Common myeloid progenitor, CD34-positive (primary cell): ENCODE measurements at regions not wholly inside any gene's neighbourhood (a gene's known extent, or its start where the extent isn't known, plus 50 kb on each side); places are given as distances from the start of the nearest gene placed in this dataset.

Experiments used
- CTCF ChIA-PET: fragments of 350-600 bp; sonication (Branson Sonifier 250); formaldehyde crosslinking; loops from one replicate; lab custom pipeline; 2021; ENCODE audit warnings: antibody characterized with exemption; lab: Charles Lee
- POLR2A ChIA-PET: fragments of 350-600 bp; sonication (Branson Sonifier 250); formaldehyde crosslinking; loops from one replicate; lab custom pipeline; 2021; ENCODE audit warnings: antibody characterized with exemption; lab: Charles Lee
- DNase-seq, 3 donors: peaks; one replicate each; pipeline versions ENCODE4 v3.0.0 to v3.0.0-alpha.2; 2013
- H3K27ac ChIP-seq, 2 experiments: 1 replicate in 1 of 2; 2 replicates in 1 of 2; pipeline ENCODE4 v1.7.0; 2013; ENCODE audit warnings: inconsistent platforms in 2 of 2, low read length in 2 of 2, mild to moderate bottlenecking in 2 of 2, low read depth in 1 of 2, moderate library complexity in 1 of 2; ENCODE audit not compliant: severe bottlenecking in 2 of 2, insufficient read depth in 1 of 2, poor library complexity in 1 of 2
- H3K27me3 ChIP-seq, 5 experiments: replicated peaks in 2 of 5; 1 replicate in 3 of 5; 2 replicates in 2 of 5; pipeline versions ENCODE4 v1.6.1 to v1.7.0; 2013; ENCODE audit warnings: low read length in 4 of 5, mild to moderate bottlenecking in 2 of 5, moderate library complexity in 2 of 5, inconsistent platforms in 1 of 5; ENCODE audit not compliant: insufficient read depth in 5 of 5, control insufficient read depth in 4 of 5
- H3K36me3 ChIP-seq, 4 experiments: 1 replicate in 2 of 4; 2 replicates in 2 of 4; pipeline versions ENCODE4 v1.6.1 to v1.7.0; 2013; ENCODE audit warnings: low read length in 3 of 4, control low read depth in 1 of 4, mild to moderate bottlenecking in 1 of 4; ENCODE audit not compliant: control insufficient read depth in 4 of 4, insufficient read depth in 4 of 4
- H3K4me1 ChIP-seq, 4 experiments: 1 replicate in 3 of 4; 2 replicates in 1 of 4; pipeline versions ENCODE4 v1.6.1 to v1.7.1; 2013; ENCODE audit warnings: low read length in 3 of 4, mild to moderate bottlenecking in 3 of 4, control low read depth in 1 of 4, inconsistent platforms in 1 of 4, moderate library complexity in 1 of 4; ENCODE audit not compliant: control insufficient read depth in 4 of 4, insufficient read depth in 4 of 4; ENCODE audit errors: control extremely low read depth in 1 of 4
- H3K4me3 ChIP-seq, 7 experiments: 1 replicate in 4 of 7; 2 replicates in 3 of 7; pipeline versions ENCODE4 v1.5.1 to v1.7.0; 2013; ENCODE audit warnings: mild to moderate bottlenecking in 7 of 7, low read length in 6 of 7, moderate library complexity in 6 of 7, inconsistent platforms in 2 of 7, low read depth in 2 of 7, control low read depth in 1 of 7; ENCODE audit not compliant: insufficient read depth in 4 of 7, control insufficient read depth in 1 of 7; ENCODE audit errors: extremely low read depth in 1 of 7
- H3K9me3 ChIP-seq, 5 experiments: 1 replicate in 4 of 5; 2 replicates in 1 of 5; pipeline versions ENCODE4 v1.6.1 to v1.7.1; 2013; ENCODE audit warnings: low read length in 4 of 5, mild to moderate bottlenecking in 2 of 5, inconsistent platforms in 1 of 5, low read depth in 1 of 5, moderate library complexity in 1 of 5; ENCODE audit not compliant: control insufficient read depth in 4 of 5, insufficient read depth in 2 of 5; ENCODE audit errors: control extremely low read depth in 1 of 5
- WGBS: methylation state at CpG from one replicate; pipeline ENCODE4 v1.1.5; 2013; ENCODE audit not compliant: insufficient coverage; 5-methylcytosine and 5-hydroxymethylcytosine counted together

DNA sequence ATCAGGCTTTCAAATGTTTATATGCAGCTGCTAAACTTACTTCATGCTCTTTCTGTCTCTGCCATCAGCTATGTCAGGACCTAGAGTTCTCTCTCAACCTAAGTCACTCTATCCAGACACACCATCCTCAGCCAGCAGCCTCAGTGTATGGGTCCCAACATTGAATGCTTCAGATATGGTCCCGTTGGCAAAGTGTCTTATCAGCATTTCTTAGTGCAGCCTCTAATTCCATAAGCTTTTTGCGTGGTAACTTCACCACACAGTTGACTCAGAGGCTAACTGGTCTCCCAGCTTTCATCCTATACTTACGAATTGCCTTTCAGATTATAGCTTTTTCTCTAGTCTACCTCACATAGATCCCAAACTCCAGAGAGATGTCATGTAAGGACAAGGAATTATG lies 402.9 kb upstream of the EEF2KMT start:
- Histone ChIP-seq H3K4me1 (no peaks in the 10 kb centered on the region), H3K36me3 (no peaks in the 10 kb centered on the region), H3K4me3 (no peak overlapping the region), H3K27ac (no peak overlapping the region), H3K27me3 (peaks cover 0 to 11% (median 0%) of the 10 kb centered on the region in 5 experiments), H3K9me3 (peaks cover 0 to 2% (median 2%) of the 10 kb centered on the region in 5 experiments)
- 70% methylated on average over 1 of the region's 3 CpGs for WGBS
- ChIA-PET CTCF (interaction anchor here (1.2 kb wide), 1 partner anchor 115 kb away, joined by 4 read pairs; no protein-coding TSS in a partner anchor), POLR2A (no interaction called here)
- no peak for DNase-seq

DNA sequence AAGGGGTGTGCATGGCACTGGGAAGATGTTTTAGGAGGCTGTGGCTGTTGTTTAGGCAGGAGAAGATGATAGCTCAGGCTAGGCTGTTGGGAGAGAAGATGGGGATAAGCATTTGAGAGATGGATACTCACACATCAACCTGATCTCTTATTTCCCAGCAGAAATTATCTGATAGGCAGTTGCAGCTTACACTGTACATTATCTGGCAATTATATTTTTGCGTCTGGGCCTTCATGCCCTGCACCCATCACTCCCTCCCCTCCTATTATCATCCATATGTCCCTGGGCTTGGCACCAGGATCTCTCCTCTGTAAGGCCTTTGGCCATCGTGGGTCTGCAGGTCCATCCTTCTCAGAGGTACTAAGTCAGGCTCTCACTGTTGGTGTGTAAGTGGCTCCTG lies 401.0 kb upstream of the EEF2KMT start:
- WGBS = 88% methylated on average over 2 of the region's 2 CpGs
- no peak for DNase-seq
- Histone ChIP-seq H3K4me1 (no peaks in the 10 kb centered on the region), H3K9me3 (peaks cover 0 to 2% (median 2%) of the 10 kb centered on the region in 5 experiments), H3K4me3 (no peak overlapping the region), H3K36me3 (no peaks in the 10 kb centered on the region), H3K27me3 (peaks cover 0 to 2% (median 0%) of the 10 kb centered on the region in 5 experiments), H3K27ac (no peak overlapping the region)
- CTCF ChIA-PET = interaction anchor here (1.4 kb wide), 1 partner anchor 11 kb away, joined by 3 read pairs; no protein-coding TSS in a partner anchor
- POLR2A ChIA-PET = no interaction called here

DNA sequence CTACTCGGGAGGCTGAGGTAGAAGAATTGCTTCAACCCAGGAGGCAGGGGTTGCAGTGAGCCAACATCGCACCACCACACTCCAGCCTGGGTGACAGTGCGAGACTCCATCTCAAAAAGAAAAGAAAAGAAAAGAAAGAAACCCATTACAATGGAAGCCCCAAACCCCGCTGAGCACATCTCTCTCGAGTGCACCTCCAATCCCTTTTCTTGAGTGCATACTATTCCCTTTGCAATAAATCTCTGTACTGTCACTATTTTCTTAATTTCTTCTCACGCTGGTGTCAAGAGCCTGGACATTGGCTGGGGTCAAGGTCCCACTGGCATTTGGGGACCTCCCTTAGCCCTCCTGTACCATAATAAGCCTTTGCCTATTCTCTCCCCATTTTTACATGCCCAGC lies 398.4 kb upstream of the EEF2KMT start:
- H3K36me3 ChIP-seq = no peaks in the 10 kb centered on the region
- H3K4me1 ChIP-seq = no peaks in the 10 kb centered on the region
- H3K9me3 ChIP-seq = peaks cover 0 to 2% (median 2%) of the 10 kb centered on the region in 5 experiments
- no peak overlapping the region for H3K27ac ChIP-seq
- no peak for DNase-seq
- H3K27me3 ChIP-seq = peaks cover 0 to 2% (median 0%) of the 10 kb centered on the region in 5 experiments
- ChIA-PET CTCF (no interaction called here), POLR2A (no interaction called here)
- 90% methylated on average over 5 of the region's 6 CpGs for WGBS
- no peak overlapping the region for H3K4me3 ChIP-seq

DNA sequence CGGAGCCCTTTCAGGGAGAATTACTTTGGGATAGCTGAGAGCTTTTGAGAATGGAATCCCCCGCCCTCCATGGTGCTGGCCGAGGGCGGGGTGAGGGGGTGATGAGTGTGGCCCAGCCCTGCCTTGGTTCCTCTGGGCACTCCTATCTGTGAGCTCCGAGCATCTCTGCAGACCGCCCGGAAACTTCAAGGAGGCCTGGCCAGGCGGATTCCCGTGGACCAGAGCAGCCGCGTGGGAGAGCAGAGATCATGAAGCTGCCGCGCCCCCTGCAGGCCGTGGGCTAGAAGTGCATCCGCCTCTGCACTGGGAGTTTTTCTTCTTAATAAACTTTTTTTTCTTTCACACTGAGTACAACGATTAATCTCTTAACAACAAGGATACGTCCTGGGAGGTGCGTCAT lies 392.9 kb upstream of the EEF2KMT start:
- Histone ChIP-seq H3K27ac (no peak overlapping the region), H3K36me3 (no peaks in the 10 kb centered on the region), H3K27me3 (peaks cover 0 to 2% (median 0%) of the 10 kb centered on the region in 5 experiments), H3K4me1 (no peaks in the 10 kb centered on the region), H3K9me3 (no peaks in the 10 kb centered on the region), H3K4me3 (no peak overlapping the region)
- peak in 2 of 3 donors; percentile 23 to 34 for DNase-seq
- POLR2A ChIA-PET = no interaction called here
- CTCF ChIA-PET = interaction anchor here (1.2 to 2.1 kb wide), 2 partner anchors 11 to 22 kb away, joined by 3 to 7 read pairs; no protein-coding TSS in a partner anchor
- WGBS = 44% methylated on average over 5 of the region's 18 CpGs

DNA sequence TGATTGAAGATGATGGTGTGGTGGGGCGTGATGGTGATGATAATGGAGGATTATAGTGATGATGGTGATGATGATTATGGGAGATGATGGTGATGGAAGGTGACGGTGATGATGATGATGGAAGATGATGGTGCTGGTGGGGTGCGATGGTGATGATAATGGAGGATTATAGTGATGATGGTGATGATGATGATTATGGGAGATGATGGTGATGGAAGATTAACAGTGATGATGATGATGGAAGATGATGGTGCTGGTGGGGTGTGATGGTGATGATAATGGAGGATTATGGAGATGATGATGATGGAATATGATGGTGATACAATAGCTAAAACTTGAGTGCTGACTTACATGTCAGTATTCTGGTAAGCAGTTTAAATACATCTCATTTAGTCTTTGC lies 391.0 kb upstream of the EEF2KMT start:
- 47% methylated on average over 2 of the region's 3 CpGs for WGBS
- CTCF ChIA-PET = interaction anchor here (2.1 kb wide), 1 partner anchor 9 kb away, joined by 7 read pairs; no protein-coding TSS in a partner anchor

DNA sequence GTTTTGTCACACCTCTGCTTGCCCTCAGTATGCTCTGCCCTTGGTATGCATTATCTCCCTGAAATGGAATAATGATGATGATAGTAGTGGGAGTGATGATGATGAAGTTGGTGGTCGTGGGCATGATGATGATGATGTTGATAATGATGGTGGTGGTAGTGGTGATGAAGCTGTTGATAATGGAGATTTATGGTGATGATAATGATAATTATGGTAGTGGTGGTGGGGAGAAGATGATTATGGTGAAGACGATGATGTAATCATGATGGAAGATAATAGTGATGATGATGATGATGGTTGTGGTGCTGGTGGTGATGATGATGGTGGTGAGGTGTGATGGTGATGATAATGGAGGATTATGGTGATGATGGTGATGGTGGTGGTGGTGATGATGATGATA lies 390.1 kb upstream of the EEF2KMT start:
- no peak overlapping the region for H3K4me3 ChIP-seq

More for the DNA sequence above, 391.0 kb upstream of the EEF2KMT start:
- no peak for DNase-seq
- POLR2A ChIA-PET = no interaction called here
- Histone ChIP-seq H3K27ac (no peak overlapping the region), H3K36me3 (no peaks in the 10 kb centered on the region), H3K4me3 (no peak overlapping the region), H3K9me3 (no peaks in the 10 kb centered on the region), H3K27me3 (peaks cover 0 to 2% (median 0%) of the 10 kb centered on the region in 5 experiments), H3K4me1 (no peaks in the 10 kb centered on the region)

DNA sequence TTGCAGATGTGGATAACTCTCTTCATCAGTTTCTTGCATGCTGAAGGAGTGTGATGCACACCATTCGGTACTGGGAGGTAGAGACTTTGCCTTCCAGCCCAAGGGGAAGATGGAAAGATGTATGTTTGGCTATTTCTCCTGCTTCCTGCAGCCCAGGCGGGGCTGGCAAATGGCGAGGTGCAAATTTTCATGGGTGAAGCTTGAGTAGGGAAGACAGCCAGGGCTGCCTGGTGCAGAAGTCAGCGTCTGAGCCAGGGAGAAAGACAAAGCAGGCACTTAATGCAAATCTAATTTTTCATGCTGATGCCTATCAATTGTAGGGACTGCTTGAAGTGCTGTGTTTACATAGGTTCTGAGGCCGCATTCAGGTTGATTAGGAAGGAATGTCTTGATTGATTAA lies 384.7 kb upstream of the EEF2KMT start:
- Histone ChIP-seq H3K4me1 (no peaks in the 10 kb centered on the region), H3K4me3 (no peak overlapping the region), H3K9me3 (no peaks in the 10 kb centered on the region), H3K27me3 (peaks cover 0 to 4% (median 0%) of the 10 kb centered on the region in 5 experiments), H3K36me3 (no peaks in the 10 kb centered on the region), H3K27ac (no peak overlapping the region)
- 57% methylated on average over 4 of the region's 5 CpGs for WGBS
- CTCF ChIA-PET = no interaction called here
- POLR2A ChIA-PET = no interaction called here
- no peak for DNase-seq

More for the DNA sequence above, 390.1 kb upstream of the EEF2KMT start:
- WGBS = 96% methylated on average over 2 of the region's 2 CpGs
- Histone ChIP-seq H3K4me1 (no peaks in the 10 kb centered on the region), H3K9me3 (no peaks in the 10 kb centered on the region), H3K27me3 (no peaks in the 10 kb centered on the region), H3K36me3 (no peaks in the 10 kb centered on the region), H3K27ac (no peak overlapping the region)
- ChIA-PET POLR2A (no interaction called here), CTCF (interaction anchor here (0.8 kb wide), 1 partner anchor 10 kb away, joined by 3 read pairs; no protein-coding TSS in a partner anchor)
- no peak for DNase-seq
